Adrenal gland (tissue), 9 donors: ENCODE measurements at regions not wholly inside any gene's neighbourhood (a gene's known extent, or its start where the extent isn't known, plus 50 kb on each side); places are given as distances from the start of the nearest gene placed in this dataset.

Source experiments
- DNase-seq, 7 donors: peaks; one replicate each; pipeline ENCODE4 v3.0.0-alpha.2; 2019 to 2020
- H3K27ac ChIP-seq, 5 donors: fragments of 200-600 bp; sonication (generic) in 4 of 5; 1 replicate in 3 of 5; 2 replicates in 2 of 5; pipeline versions ENCODE4 v1.5.1 to v1.8.0; 2016 to 2020; ENCODE audit warnings: mild to moderate bottlenecking in 1 of 5
- H3K27me3 ChIP-seq: fragments of 200-600 bp; 2 replicates; pipeline ENCODE4 v1.8.0; 2021
- H3K36me3 ChIP-seq, 2 donors: fragments of 200-600 bp; replicated peaks in 1 of 2; 1 replicate in 1 of 2; 2 replicates in 1 of 2; pipeline versions ENCODE4 v1.5.1 to v1.8.0; 2018 to 2022
- H3K4me1 ChIP-seq, 2 donors: fragments of 200-600 bp; replicated peaks in 1 of 2; 1 replicate in 1 of 2; 2 replicates in 1 of 2; pipeline versions ENCODE4 v1.5.1 to v1.8.0; 2018 to 2021
- H3K4me3 ChIP-seq, 4 donors: fragments of 200-600 bp; sonication (generic) in 3 of 4; one replicate each; pipeline ENCODE4 v1.5.1; 2016 to 2018
- H3K9me3 ChIP-seq, 3 donors: fragments of 200-600 bp; sonication (generic) in 1 of 3; replicated peaks in 1 of 3; 1 replicate in 2 of 3; 2 replicates in 1 of 3; pipeline versions ENCODE4 v1.5.1 to v1.8.0; 2016 to 2021
- CTCF ChIP-seq, 6 experiments: fragments of 450-650 bp in 4 of 6; fragments of 200-600 bp in 2 of 6; sonication (generic) in 1 of 6; IDR thresholded peaks; 1 replicate in 5 of 6; 2 replicates in 1 of 6; pipeline versions ENCODE4 v1.5.1 to v1.8.0; 2016 to 2021; ENCODE audit warnings: antibody characterized with exemption in 6 of 6, mild to moderate bottlenecking in 2 of 6, moderate library complexity in 1 of 6
- POLR2A ChIP-seq, 2 donors: fragments of 450-650 bp; IDR thresholded peaks; one replicate each; pipeline ENCODE4 v1.6.1; 2017; ENCODE audit warnings: antibody characterized with exemption in 2 of 2, mild to moderate bottlenecking in 2 of 2, moderate library complexity in 1 of 2
- WGBS, 4 donors: extraction: QIAGEN DNeasy Blood & Tissue Kit in 2 of 4; methylation state at CpG; one replicate each; pipeline versions ENCODE4 v1.1.5 to v1.1.7; 2013 to 2017; 5-methylcytosine and 5-hydroxymethylcytosine counted together
- intact Hi-C, 2 donors: fragments of 100-400 bp; cut with DNase I; formaldehyde crosslinking; loops; one replicate each; pipeline versions ENCODE4 v1.14.1 to v1.15.0; 2022 to 2023
- donor health status: healthy with polysubstance abuse.
- donor health status: Bipolar disorder and iron deficiency.
- donor health status: DM: yes; HTN: yes; CAD: no.
- donor health status: DM: no; HTN: no; CAD: no.
- donor health status: DM: no; HTN: no; CAD: no.

- no peak overlapping the region for H3K27ac ChIP-seq
- intact Hi-C loops: no loop called here
- no peaks in the 10 kb centered on the region for H3K4me1 ChIP-seq
- H3K9me3 ChIP-seq: no peaks in the 10 kb centered on the region
- TF ChIP-seq CTCF (IDR thresholded peaks at IDR 0.05): no peak
- TF ChIP-seq POLR2A (IDR thresholded peaks at IDR 0.05): no peak
- no peak overlapping the region for H3K4me3 ChIP-seq
- no peaks in the 10 kb centered on the region for H3K36me3 ChIP-seq
- WGBS, 4 donors: 51 to 78% (median 69%) methylated on average over 2 of the region's 2 CpGs
- H3K27me3 ChIP-seq: no peaks in the 10 kb centered on the region
- DNase-seq: no peak
These were observed 1511.1 kb downstream of the EFNA5 start for GRCh38 chr5:106159616-106160015.

GRCh38 chr5:106154280-106154716 is 1516.4 kb downstream of the EFNA5 start:
- H3K4me3 ChIP-seq: no peak overlapping the region
- 94 to 100% (median 97%) methylated on average over 2 to 35 of the region's 35 CpGs for WGBS, 4 donors
- no peaks in the 10 kb centered on the region for H3K4me1 ChIP-seq
- no peak overlapping the region for H3K27ac ChIP-seq
- TF ChIP-seq CTCF (IDR thresholded peaks at IDR 0.05) (no peak), POLR2A (IDR thresholded peaks at IDR 0.05) (no peak)
- intact Hi-C loops: no loop called here
- H3K9me3 ChIP-seq: no peaks in the 10 kb centered on the region
- no peak for DNase-seq
- no peaks in the 10 kb centered on the region for H3K27me3 ChIP-seq
- no peaks in the 10 kb centered on the region for H3K36me3 ChIP-seq

GRCh38 chr5:106152569-106152968 is 1518.2 kb downstream of the EFNA5 start:
- Histone ChIP-seq H3K36me3 (no peaks in the 10 kb centered on the region), H3K9me3 (no peaks in the 10 kb centered on the region), H3K27me3 (no peaks in the 10 kb centered on the region), H3K4me3 (no peak overlapping the region), H3K27ac (no peak overlapping the region), H3K4me1 (no peaks in the 10 kb centered on the region)
- 79 to 90% (median 81%) methylated on average over 1 of the region's 1 CpG for WGBS, 4 donors
- TF ChIP-seq POLR2A (IDR thresholded peaks at IDR 0.05) (no peak), CTCF (IDR thresholded peaks at IDR 0.05) (no peak)
- intact Hi-C loops: no loop called here
- no peak for DNase-seq

GRCh38 chr5:106142116-106142515 is 1528.6 kb downstream of the EFNA5 start:
- Histone ChIP-seq H3K27ac (no peak overlapping the region), H3K9me3 (no peaks in the 10 kb centered on the region), H3K36me3 (no peaks in the 10 kb centered on the region), H3K27me3 (no peaks in the 10 kb centered on the region), H3K4me1 (no peaks in the 10 kb centered on the region), H3K4me3 (no peak overlapping the region)
- intact Hi-C loops: no loop called here
- TF ChIP-seq CTCF (IDR thresholded peaks at IDR 0.05) (no peak), POLR2A (IDR thresholded peaks at IDR 0.05) (no peak)
- DNase-seq: no peak
